ENCODE measurements at regions not wholly inside any gene's neighbourhood (a gene's known extent, or its start where the extent isn't known, plus 50 kb on each side); places are given as distances from the start of the nearest gene placed in this dataset.
A peak's percentile ranks its signal among the peaks of the same experiment; 100 is the strongest.

- Histone ChIP-seq H3K36me3 (ENCODE audit: control insufficient read depth, insufficient read depth, low read length) (no peaks in the 10 kb centered on the region), H3K27me3 (ENCODE audit: control insufficient read depth, insufficient read depth, low read length) (no peaks in the 10 kb centered on the region), H3K27ac (ENCODE audit: low read length) (no peak overlapping the region), H3K4me3 (ENCODE audit: low read length) (no peak overlapping the region), H3K9me3 (replicated peaks; ENCODE audit: control insufficient read depth, low read depth, low read length) (peaks cover 9% of the 10 kb centered on the region), H3K4me1 (ENCODE audit: control insufficient read depth, insufficient read depth, low read length) (no peaks in the 10 kb centered on the region)
- no peak for DNase-seq
- no CpG with 5 or more reads among the region's 2 CpGs for WGBS (ENCODE audit: insufficient coverage)
These were observed 126.5 kb upstream of the BNC2 start for GRCh38 chr9:16996901-16997491.

GRCh38 chr9:16992138-16992537 is 121.7 kb upstream of the BNC2 start:
- no peak overlapping the region for H3K4me3 ChIP-seq (ENCODE audit: low read length)
- H3K27me3 ChIP-seq (ENCODE audit: control insufficient read depth, insufficient read depth, low read length): no peaks in the 10 kb centered on the region
- H3K36me3 ChIP-seq (ENCODE audit: control insufficient read depth, insufficient read depth, low read length): no peaks in the 10 kb centered on the region
- DNase-seq: no peak
- peaks cover 5% of the 10 kb centered on the region for H3K9me3 ChIP-seq (replicated peaks; ENCODE audit: control insufficient read depth, low read depth, low read length)
- WGBS (ENCODE audit: insufficient coverage): no CpG with 5 or more reads among the region's 2 CpGs
- no peak overlapping the region for H3K27ac ChIP-seq (ENCODE audit: low read length)
- H3K4me1 ChIP-seq (ENCODE audit: control insufficient read depth, insufficient read depth, low read length): no peaks in the 10 kb centered on the region

GRCh38 chr9:16987026-16987425 is 116.6 kb upstream of the BNC2 start:
- no CpG with 5 or more reads among the region's 2 CpGs for WGBS (ENCODE audit: insufficient coverage)
- no peak overlapping the region for H3K27ac ChIP-seq (ENCODE audit: low read length)

GRCh38 chr9:16986556-16986955 is 116.1 kb upstream of the BNC2 start:
- whole genome bisulfite sequencing (ENCODE audit: insufficient coverage): no CpG with 5 or more reads among the region's 4 CpGs

More at GRCh38 chr9:16987026-16987425, 116.6 kb upstream of the BNC2 start:
- no peaks in the 10 kb centered on the region for H3K36me3 ChIP-seq (ENCODE audit: control insufficient read depth, insufficient read depth, low read length)
- H3K4me3 ChIP-seq (ENCODE audit: low read length): no peak overlapping the region
- H3K4me1 ChIP-seq (ENCODE audit: control insufficient read depth, insufficient read depth, low read length): peaks cover 7% of the 10 kb centered on the region
- no peaks in the 10 kb centered on the region for H3K27me3 ChIP-seq (ENCODE audit: control insufficient read depth, insufficient read depth, low read length)
- peak; percentile 18 for DNase-seq
- no peaks in the 10 kb centered on the region for H3K9me3 ChIP-seq (replicated peaks; ENCODE audit: control insufficient read depth, low read depth, low read length)

GRCh38 chr9:16985559-16986348 is 115.3 kb upstream of the BNC2 start:
- no peaks in the 10 kb centered on the region for H3K36me3 ChIP-seq (ENCODE audit: control insufficient read depth, insufficient read depth, low read length)
- no peaks in the 10 kb centered on the region for H3K27me3 ChIP-seq (ENCODE audit: control insufficient read depth, insufficient read depth, low read length)
- no peak overlapping the region for H3K4me3 ChIP-seq (ENCODE audit: low read length)
- H3K9me3 ChIP-seq (replicated peaks; ENCODE audit: control insufficient read depth, low read depth, low read length): no peaks in the 10 kb centered on the region
- 57% methylated on average over 3 of the region's 12 CpGs for WGBS (ENCODE audit: insufficient coverage)
- peak; percentile 53 for DNase-seq
- H3K27ac ChIP-seq (ENCODE audit: low read length): no peak overlapping the region
- H3K4me1 ChIP-seq (ENCODE audit: control insufficient read depth, insufficient read depth, low read length): peaks cover 7% of the 10 kb centered on the region

More at GRCh38 chr9:16986556-16986955, 116.1 kb upstream of the BNC2 start:
- Histone ChIP-seq H3K9me3 (replicated peaks; ENCODE audit: control insufficient read depth, low read depth, low read length) (no peaks in the 10 kb centered on the region), H3K36me3 (ENCODE audit: control insufficient read depth, insufficient read depth, low read length) (no peaks in the 10 kb centered on the region), H3K4me3 (ENCODE audit: low read length) (no peak overlapping the region), H3K4me1 (ENCODE audit: control insufficient read depth, insufficient read depth, low read length) (peaks cover 7% of the 10 kb centered on the region), H3K27ac (ENCODE audit: low read length) (no peak overlapping the region), H3K27me3 (ENCODE audit: control insufficient read depth, insufficient read depth, low read length) (no peaks in the 10 kb centered on the region)
- peak; percentile 30 for DNase-seq

- 89% methylated on average over 10 of the region's 11 CpGs for WGBS (ENCODE audit: insufficient coverage)
- no peak overlapping the region for H3K4me3 ChIP-seq (ENCODE audit: low read length)
These were observed 112.4 kb upstream of the BNC2 start for GRCh38 chr9:16982780-16983310.

GRCh38 chr9:16976427-16976826 is 106.0 kb upstream of the BNC2 start:
- no CpG with 5 or more reads among the region's 4 CpGs for WGBS (ENCODE audit: insufficient coverage)
- Histone ChIP-seq H3K4me3 (ENCODE audit: low read length) (no peak overlapping the region), H3K27ac (ENCODE audit: low read length) (no peak overlapping the region), H3K27me3 (ENCODE audit: control insufficient read depth, insufficient read depth, low read length) (no peaks in the 10 kb centered on the region), H3K36me3 (ENCODE audit: control insufficient read depth, insufficient read depth, low read length) (no peaks in the 10 kb centered on the region), H3K9me3 (replicated peaks; ENCODE audit: control insufficient read depth, low read depth, low read length) (no peaks in the 10 kb centered on the region), H3K4me1 (ENCODE audit: control insufficient read depth, insufficient read depth, low read length) (no peaks in the 10 kb centered on the region)
- DNase-seq: no peak

More at GRCh38 chr9:16982780-16983310, 112.4 kb upstream of the BNC2 start:
- H3K36me3 ChIP-seq (ENCODE audit: control insufficient read depth, insufficient read depth, low read length): no peaks in the 10 kb centered on the region
- no peaks in the 10 kb centered on the region for H3K9me3 ChIP-seq (replicated peaks; ENCODE audit: control insufficient read depth, low read depth, low read length)
- H3K27me3 ChIP-seq (ENCODE audit: control insufficient read depth, insufficient read depth, low read length): no peaks in the 10 kb centered on the region
- no peak for DNase-seq
- no peak overlapping the region for H3K27ac ChIP-seq (ENCODE audit: low read length)
- peaks cover 7% of the 10 kb centered on the region for H3K4me1 ChIP-seq (ENCODE audit: control insufficient read depth, insufficient read depth, low read length)

GRCh38 chr9:16974436-16974835 is 104.0 kb upstream of the BNC2 start:
- Histone ChIP-seq H3K27me3 (ENCODE audit: control insufficient read depth, insufficient read depth, low read length) (no peaks in the 10 kb centered on the region), H3K27ac (ENCODE audit: low read length) (no peak overlapping the region), H3K4me1 (ENCODE audit: control insufficient read depth, insufficient read depth, low read length) (no peaks in the 10 kb centered on the region), H3K36me3 (ENCODE audit: control insufficient read depth, insufficient read depth, low read length) (no peaks in the 10 kb centered on the region), H3K9me3 (replicated peaks; ENCODE audit: control insufficient read depth, low read depth, low read length) (no peaks in the 10 kb centered on the region), H3K4me3 (ENCODE audit: low read length) (no peak overlapping the region)
- WGBS (ENCODE audit: insufficient coverage): no CpG with 5 or more reads among the region's 5 CpGs
- no peak for DNase-seq

GRCh38 chr9:16970321-16970720 is 99.9 kb upstream of the BNC2 start:
- WGBS (ENCODE audit: insufficient coverage): 80% methylated on average over 1 of the region's 3 CpGs
- Histone ChIP-seq H3K9me3 (replicated peaks; ENCODE audit: control insufficient read depth, low read depth, low read length) (no peaks in the 10 kb centered on the region), H3K27ac (ENCODE audit: low read length) (no peak overlapping the region), H3K4me1 (ENCODE audit: control insufficient read depth, insufficient read depth, low read length) (no peaks in the 10 kb centered on the region), H3K4me3 (ENCODE audit: low read length) (no peak overlapping the region), H3K36me3 (ENCODE audit: control insufficient read depth, insufficient read depth, low read length) (no peaks in the 10 kb centered on the region), H3K27me3 (ENCODE audit: control insufficient read depth, insufficient read depth, low read length) (no peaks in the 10 kb centered on the region)
- no peak for DNase-seq

- no peak overlapping the region for H3K27ac ChIP-seq (ENCODE audit: low read length)
- no peaks in the 10 kb centered on the region for H3K27me3 ChIP-seq (ENCODE audit: control insufficient read depth, insufficient read depth, low read length)
- H3K36me3 ChIP-seq (ENCODE audit: control insufficient read depth, insufficient read depth, low read length): no peaks in the 10 kb centered on the region
- no peaks in the 10 kb centered on the region for H3K4me1 ChIP-seq (ENCODE audit: control insufficient read depth, insufficient read depth, low read length)
- H3K4me3 ChIP-seq (ENCODE audit: low read length): no peak overlapping the region
- 60% methylated on average over 1 of the region's 10 CpGs for WGBS (ENCODE audit: insufficient coverage)
- H3K9me3 ChIP-seq (replicated peaks; ENCODE audit: control insufficient read depth, low read depth, low read length): peaks cover 2% of the 10 kb centered on the region
- DNase-seq: no peak
These were observed 93.8 kb upstream of the BNC2 start for GRCh38 chr9:16964228-16964627.

Data from muscle of leg (tissue), 3 donors.